ENCODE measurements at regions not wholly inside any gene's neighbourhood (a gene's known extent, or its start where the extent isn't known, plus 50 kb on each side); places are given as distances from the start of the nearest gene placed in this dataset.

GRCh38 chr2:228828397-228828796 is 442.7 kb downstream of the PID1 start:
- TF ChIP-seq CTCF (conservative IDR thresholded peaks at IDR 0.05; ENCODE audit: low read length) (no peak), EZH2phosphoT487 (IDR thresholded peaks at IDR 0.05; ENCODE audit: borderline replicate concordance) (no peak)
- Histone ChIP-seq H3K4me1 (ENCODE audit: insufficient read depth, low read length, poor library complexity, severe bottlenecking) (no peaks in the 10 kb centered on the region), H3K9me3 (ENCODE audit: insufficient read depth, low read depth, low read length) (no peaks in the 10 kb centered on the region), H3F3A (ENCODE audit: low read depth) (no peaks in the 10 kb centered on the region), H3K4me3 (ENCODE audit: low read length, poor library complexity, severe bottlenecking) (no peak overlapping the region), H3K79me2 (ENCODE audit: insufficient read depth, low read length) (no peaks in the 10 kb centered on the region), H3K36me3 (ENCODE audit: insufficient read depth, low read length) (no peaks in the 10 kb centered on the region), H2AFZ (ENCODE audit: low read length) (no peak overlapping the region), H3K4me2 (ENCODE audit: low read depth, low read length, poor library complexity, severe bottlenecking) (no peak overlapping the region), H3K9ac (ENCODE audit: low read depth, low read length, poor library complexity, severe bottlenecking) (no peak overlapping the region), H3K27me3 (ENCODE audit: insufficient read depth, low read length, poor library complexity, severe bottlenecking) (no peaks in the 10 kb centered on the region), H3K9me2 (replicated peaks; ENCODE audit: low read depth, low read length) (no peaks in the 10 kb centered on the region), H4K20me1 (ENCODE audit: insufficient read depth, low read length, poor library complexity, severe bottlenecking) (no peaks in the 10 kb centered on the region)

GRCh38 chr2:228827056-228827700 is 443.9 kb downstream of the PID1 start:
- Histone ChIP-seq H3K4me3 (ENCODE audit: low read length, poor library complexity, severe bottlenecking) (no peak overlapping the region), H3K4me1 (ENCODE audit: insufficient read depth, low read length, poor library complexity, severe bottlenecking) (no peaks in the 10 kb centered on the region), H3K9ac (ENCODE audit: low read depth, low read length, poor library complexity, severe bottlenecking) (no peak overlapping the region), H3K9me3 (ENCODE audit: insufficient read depth, low read depth, low read length) (no peaks in the 10 kb centered on the region), H3K79me2 (ENCODE audit: insufficient read depth, low read length) (no peaks in the 10 kb centered on the region), H3F3A (ENCODE audit: low read depth) (no peaks in the 10 kb centered on the region), H3K36me3 (ENCODE audit: insufficient read depth, low read length) (no peaks in the 10 kb centered on the region), H4K20me1 (ENCODE audit: insufficient read depth, low read length, poor library complexity, severe bottlenecking) (no peaks in the 10 kb centered on the region), H3K4me2 (ENCODE audit: low read depth, low read length, poor library complexity, severe bottlenecking) (no peak overlapping the region), H2AFZ (ENCODE audit: low read length) (no peak overlapping the region), H3K9me2 (replicated peaks; ENCODE audit: low read depth, low read length) (no peaks in the 10 kb centered on the region), H3K27me3 (ENCODE audit: insufficient read depth, low read length, poor library complexity, severe bottlenecking) (no peaks in the 10 kb centered on the region)
- no peak for TF ChIP-seq EZH2phosphoT487 (IDR thresholded peaks at IDR 0.05; ENCODE audit: borderline replicate concordance)
- TF ChIP-seq CTCF (conservative IDR thresholded peaks at IDR 0.05; ENCODE audit: low read length) = no peak

- no peak overlapping the region for H2AFZ ChIP-seq (ENCODE audit: low read length)
- no peak overlapping the region for H3K9ac ChIP-seq (ENCODE audit: low read depth, low read length, poor library complexity, severe bottlenecking)
- H3F3A ChIP-seq (ENCODE audit: low read depth) = no peaks in the 10 kb centered on the region
- H4K20me1 ChIP-seq (ENCODE audit: insufficient read depth, low read length, poor library complexity, severe bottlenecking) = no peaks in the 10 kb centered on the region
- H3K27me3 ChIP-seq (ENCODE audit: insufficient read depth, low read length, poor library complexity, severe bottlenecking) = no peaks in the 10 kb centered on the region
- no peaks in the 10 kb centered on the region for H3K4me1 ChIP-seq (ENCODE audit: insufficient read depth, low read length, poor library complexity, severe bottlenecking)
- H3K4me3 ChIP-seq (ENCODE audit: low read length, poor library complexity, severe bottlenecking) = no peak overlapping the region
- no peaks in the 10 kb centered on the region for H3K9me2 ChIP-seq (replicated peaks; ENCODE audit: low read depth, low read length)
- H3K4me2 ChIP-seq (ENCODE audit: low read depth, low read length, poor library complexity, severe bottlenecking) = no peak overlapping the region
- H3K79me2 ChIP-seq (ENCODE audit: insufficient read depth, low read length) = no peaks in the 10 kb centered on the region
- no peaks in the 10 kb centered on the region for H3K9me3 ChIP-seq (ENCODE audit: insufficient read depth, low read depth, low read length)
- H3K36me3 ChIP-seq (ENCODE audit: insufficient read depth, low read length) = no peaks in the 10 kb centered on the region
- TF ChIP-seq EZH2phosphoT487 (IDR thresholded peaks at IDR 0.05; ENCODE audit: borderline replicate concordance) = no peak
- TF ChIP-seq CTCF (conservative IDR thresholded peaks at IDR 0.05; ENCODE audit: low read length) = no peak
Observed at GRCh38 chr2:228819701-228820100, 451.4 kb downstream of the PID1 start.

Measured in Loucy (cell line).